GM19467 (cell line): ENCODE measurements at regions not wholly inside any gene's neighbourhood (a gene's known extent, or its start where the extent isn't known, plus 50 kb on each side); places are given as distances from the start of the nearest gene placed in this dataset.
"Not testable (repeated sequence)": the region's sequence is repeated elsewhere in the genome, so short reads cannot be mapped to it uniquely, and the experiment has no call there.

Experiments used
- ATAC-seq: cut with Tn5 transposase; IDR thresholded peaks from one replicate; pipeline ENCODE4 v1.9.1; 2021; ENCODE audit warnings: mild to moderate bottlenecking, moderate library complexity; ENCODE audit not compliant: unreplicated experiment

DNA sequence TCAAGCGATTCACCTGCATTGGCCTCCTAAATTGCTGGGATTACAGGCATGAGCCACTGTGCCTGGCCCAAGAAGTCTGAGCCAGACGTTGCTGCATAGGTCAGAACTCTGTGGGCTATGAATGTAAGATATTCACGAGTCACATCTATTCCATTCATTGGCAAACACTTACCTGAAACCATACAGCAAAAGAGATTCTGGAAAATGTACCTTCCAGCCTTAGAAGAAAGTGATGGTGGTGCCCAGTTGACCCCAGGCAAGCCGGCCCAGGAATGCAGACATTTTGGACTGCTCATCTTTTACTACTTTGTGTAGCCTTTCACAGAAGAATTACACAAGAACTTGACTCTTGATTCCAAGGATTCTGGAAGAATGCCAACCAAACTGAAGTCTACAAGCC is 135.6 kb upstream of the N4BP1 start:
- no peak for ATAC-seq

DNA sequence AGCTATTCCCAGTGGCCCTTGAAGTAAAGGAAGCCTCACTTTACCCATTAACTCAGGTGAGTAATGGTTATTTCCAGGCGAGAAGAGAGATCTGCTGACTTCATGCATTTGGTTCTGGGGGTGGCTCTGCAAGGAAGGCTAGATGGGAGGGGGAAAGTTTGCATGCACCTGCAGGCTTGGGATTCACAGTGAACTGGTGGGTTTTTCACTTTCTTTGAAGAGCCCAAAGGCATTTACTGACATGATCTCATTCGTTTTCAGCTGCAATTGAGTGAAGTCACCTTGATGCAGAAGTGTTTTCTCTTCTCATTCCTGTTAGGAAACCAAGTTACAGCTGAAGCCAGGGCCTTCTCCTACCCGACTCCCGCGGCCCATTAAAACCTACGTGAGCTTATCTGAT is 131.0 kb upstream of the N4BP1 start:
- ATAC-seq, result no peak

DNA sequence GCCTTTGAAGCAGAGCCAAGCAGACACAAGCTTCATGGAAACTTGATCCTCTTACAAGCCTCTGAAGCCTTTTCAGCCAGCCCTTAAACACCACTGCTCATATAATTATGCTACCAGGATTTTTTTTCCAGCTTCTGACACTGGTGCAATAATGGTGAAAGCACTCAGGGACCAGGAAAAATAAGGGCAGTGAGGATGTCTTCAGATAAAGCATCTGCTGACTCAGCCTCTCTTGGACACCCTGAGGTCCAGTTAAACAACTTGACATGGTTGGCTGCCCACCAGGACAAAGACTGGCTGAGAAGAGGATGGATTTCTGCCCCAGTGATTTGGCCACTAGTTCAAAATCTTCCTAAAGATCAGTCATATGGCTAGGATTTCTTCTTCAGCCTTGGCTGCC is 124.2 kb upstream of the N4BP1 start:
- ATAC-seq, result no peak

DNA sequence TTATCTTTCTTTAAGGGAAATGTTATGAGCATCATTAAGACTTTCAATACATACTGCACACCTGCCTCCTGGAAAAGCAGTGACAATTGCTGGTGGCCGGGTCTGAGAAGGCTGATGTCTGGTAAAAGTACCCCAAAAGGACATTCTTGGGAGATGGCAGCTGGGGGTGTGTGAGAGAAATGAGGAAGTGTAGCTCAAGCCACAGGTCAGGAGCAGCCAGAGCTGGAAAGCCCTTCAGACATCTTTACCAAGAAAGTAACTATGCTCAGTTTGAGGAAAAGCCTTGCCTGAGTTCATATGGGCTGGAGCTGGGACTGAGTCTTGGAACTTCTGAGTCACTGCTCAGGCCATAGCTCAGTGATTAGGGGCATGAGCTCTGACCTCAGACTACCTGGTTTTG is 94.7 kb upstream of the N4BP1 start:
- no peak for ATAC-seq

DNA sequence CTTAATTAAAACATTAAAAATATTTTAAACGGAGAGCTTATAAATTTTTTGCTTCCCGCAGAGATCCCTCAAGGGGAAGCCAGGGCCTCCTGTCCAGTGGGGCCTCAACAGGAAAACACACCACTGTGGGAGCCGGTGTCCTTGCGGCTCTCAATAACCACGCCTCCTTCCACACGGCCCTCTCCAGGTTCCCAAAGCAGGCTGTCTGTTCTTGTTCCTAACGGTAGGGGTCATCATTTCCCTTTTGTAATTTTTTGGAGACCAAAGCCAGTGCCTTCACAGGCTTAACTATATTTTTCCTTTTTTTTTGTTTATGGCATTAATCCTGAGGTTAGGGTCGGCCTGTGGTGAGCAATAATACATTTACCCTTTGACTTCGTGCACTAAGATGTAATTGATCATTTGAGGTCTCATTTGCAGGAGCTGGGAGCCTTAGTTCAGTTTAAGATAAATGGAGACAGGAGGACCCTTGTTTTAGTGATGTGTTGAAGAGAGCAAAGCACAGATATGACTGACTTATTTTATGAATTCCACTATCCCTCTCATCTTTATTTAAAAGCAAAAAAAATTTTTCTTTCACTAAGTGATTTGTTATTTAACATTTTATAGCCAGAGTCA is 77.5 kb upstream of the N4BP1 start:
- peak; percentile 86 for ATAC-seq

DNA sequence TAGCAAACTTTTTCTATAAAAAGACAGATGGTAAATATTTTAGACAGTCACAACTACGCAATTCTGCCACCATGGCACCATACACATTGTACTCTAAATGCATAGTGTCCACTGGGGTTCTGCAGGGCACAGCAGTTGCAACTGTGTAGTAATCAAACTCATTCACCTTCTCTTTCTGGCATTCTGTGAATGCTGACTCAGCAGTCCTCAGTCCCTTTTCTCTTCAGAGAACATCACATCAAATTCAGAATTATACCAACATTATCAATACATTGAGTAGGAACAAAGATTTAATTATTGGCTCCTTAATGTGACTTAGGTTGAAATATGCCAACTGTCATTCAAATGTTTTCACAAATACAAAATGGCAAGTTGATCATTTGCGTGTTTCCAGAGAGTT is 74.2 kb upstream of the N4BP1 start:
- no peak for ATAC-seq

DNA sequence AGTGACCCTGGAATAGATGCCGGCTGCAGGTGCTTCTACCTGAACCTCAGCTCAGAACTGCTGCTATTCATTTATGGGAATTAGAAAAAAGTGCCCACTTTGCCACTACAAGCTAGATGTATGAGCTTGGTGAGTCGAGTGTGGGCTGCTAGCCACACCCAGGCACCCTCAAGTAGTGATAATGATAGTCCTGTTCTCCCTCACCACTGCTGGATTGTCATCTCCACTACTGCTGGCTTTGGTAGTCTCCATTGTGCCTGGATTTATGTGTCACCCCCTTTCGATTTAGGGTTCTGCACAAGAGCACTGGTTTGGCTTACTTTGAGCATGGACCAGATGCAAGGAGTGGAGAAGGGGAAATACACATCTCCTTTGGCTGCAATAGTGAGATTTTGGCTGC is 73.0 kb upstream of the N4BP1 start:
- ATAC-seq, result no peak

DNA sequence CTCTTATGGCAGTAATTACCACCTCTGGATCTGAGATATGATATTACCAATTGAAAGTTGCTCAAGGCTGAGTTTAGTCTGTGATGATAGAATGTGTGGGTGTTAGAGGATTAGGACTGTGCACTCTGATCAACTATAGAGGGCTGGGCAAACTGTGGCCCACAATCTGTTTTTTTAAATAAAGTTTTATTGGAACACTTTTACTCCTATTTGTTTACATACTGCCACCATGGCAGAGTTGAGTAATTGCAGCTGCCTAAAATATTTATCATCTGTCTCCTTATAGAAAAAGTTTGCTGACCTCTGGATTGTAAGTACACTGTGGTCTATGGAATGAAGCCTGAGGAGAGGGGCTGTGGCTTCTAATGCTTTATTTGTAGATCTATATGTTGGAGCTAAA is 71.5 kb upstream of the N4BP1 start:
- ATAC-seq, result no peak

DNA sequence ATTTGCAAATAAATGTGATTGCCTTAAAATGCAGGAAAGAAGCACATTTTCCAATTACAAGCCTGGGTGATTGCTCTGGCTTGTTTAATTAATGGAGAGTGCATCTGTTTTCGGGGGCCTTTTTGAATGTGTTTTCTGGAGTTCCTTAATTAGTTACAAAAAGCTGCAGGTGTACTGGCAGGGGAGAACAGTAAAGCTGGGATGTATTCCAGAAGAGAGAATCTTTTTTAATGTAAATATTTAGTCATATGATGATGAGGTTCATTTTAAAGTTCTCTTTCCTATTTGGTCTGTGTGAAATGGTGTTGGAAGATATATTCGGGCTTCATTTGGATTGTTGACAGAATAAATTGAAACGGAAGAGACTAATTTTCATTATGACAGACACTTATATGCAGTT is 70.9 kb upstream of the N4BP1 start:
- no peak for ATAC-seq

DNA sequence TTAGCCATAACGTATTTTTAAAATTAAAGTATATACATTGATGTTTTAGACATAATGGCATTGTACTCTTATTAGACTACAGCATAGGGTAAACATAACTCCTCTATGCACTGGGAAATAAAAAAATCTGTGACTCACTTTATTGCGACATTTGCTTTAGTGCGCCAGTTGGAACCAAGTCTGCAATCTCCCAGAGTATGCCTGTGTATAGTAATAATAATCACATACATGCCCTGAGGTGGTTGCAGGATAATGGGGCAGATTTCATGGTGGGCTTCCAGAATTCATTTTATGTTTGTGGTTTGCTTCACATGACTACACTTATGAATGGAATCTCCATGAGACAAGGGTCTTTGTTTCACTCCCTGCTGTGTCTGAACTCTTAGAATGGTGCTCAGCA is 66.9 kb upstream of the N4BP1 start:
- no peak for ATAC-seq

DNA sequence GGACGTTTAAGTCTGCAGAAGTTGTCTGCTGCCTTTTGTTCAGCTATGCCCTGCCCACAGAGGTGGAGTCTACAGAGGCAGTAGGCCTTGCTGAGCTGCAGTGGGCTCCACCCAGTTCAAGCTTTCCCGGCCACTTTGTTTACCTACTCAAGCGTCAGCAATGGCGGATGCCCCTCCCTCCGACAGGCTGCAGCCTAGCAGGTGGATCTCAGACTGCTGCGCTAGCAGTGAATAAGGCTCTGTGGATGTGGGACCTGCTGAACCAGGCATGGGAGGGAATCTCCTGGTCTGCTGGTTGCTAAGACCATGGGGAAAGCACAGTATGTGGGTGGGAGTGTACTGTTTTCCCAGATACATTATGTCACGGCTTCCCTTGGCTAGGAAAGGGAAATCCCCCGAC is 58.2 kb upstream of the N4BP1 start:
- ATAC-seq, result not testable (repeated sequence)

DNA sequence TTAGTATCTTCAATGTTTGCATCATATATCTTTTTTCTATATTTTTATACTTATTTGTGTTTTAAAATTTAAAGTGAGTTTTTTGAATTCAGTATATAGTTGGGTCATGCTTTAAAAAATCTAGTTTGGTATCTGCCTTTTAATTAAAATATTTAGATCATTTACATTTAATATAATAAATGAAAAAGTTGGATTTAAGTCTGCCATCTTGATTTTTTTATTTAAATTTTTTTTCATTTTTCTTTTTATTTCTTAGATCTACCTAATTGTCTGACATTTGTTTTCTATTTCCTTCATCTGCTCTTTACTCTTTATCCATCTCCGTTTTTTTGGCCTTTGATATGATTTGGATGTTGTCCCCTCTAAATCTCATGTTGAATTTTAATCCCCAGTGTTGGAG is 50.0 kb upstream of the N4BP1 start:
- ATAC-seq, result no peak
